Heart left ventricle (tissue), 13 donors: ENCODE measurements at regions not wholly inside any gene's neighbourhood (a gene's known extent, or its start where the extent isn't known, plus 50 kb on each side); places are given as distances from the start of the nearest gene placed in this dataset.

Experiments used
- CTCF ChIP-seq, 12 donors: fragments of 200-600 bp; sonication (generic) in 4 of 12; IDR thresholded peaks; one replicate each; pipeline versions ENCODE4 v1.5.0 to v1.8.0; 2018 to 2022; ENCODE audit warnings: antibody characterized with exemption in 12 of 12, mild to moderate bottlenecking in 5 of 12
- POLR2A ChIP-seq, 2 donors: fragments of 450-650 bp; IDR thresholded peaks; one replicate each; pipeline ENCODE4 v1.6.1; 2017; ENCODE audit warnings: antibody characterized with exemption in 2 of 2, mild to moderate bottlenecking in 2 of 2, moderate library complexity in 2 of 2
- donor health status: ischemic (EF 13 %, LVEDD 7.1; RV severe dilation, severe dysfunction).
- donor health status: DM: no; HTN: yes; CAD: no.
- donor health status: DM: no; HTN: no; CAD: no.
- donor health status: ischemic (EF 25% LVEDD 6.9; RV normal size, moderate dysfunction).
- donor health status: ischemic (EF 25% LVEDD 5.7; RV mildly dilated, moderate dysfunction).
- donor health status: ischemic (EF 35%, LVEDD 5.7; RV mildly dilated, moderate dysfunction).
- donor health status: nonischemic (EF 11% LVEDD 7.7; RV severe dilation, severe dysfunction).
- donor health status: DM: yes; HTN: yes; CAD: no.
- donor health status: PGD.
- donor health status: ischemic (EF 29% LVEDD 5.4; RV normal size, mild dysfunction).
- donor health status: nonischemic (EF 23%, LVEDD 6.1; RV moderate dilation, normal function).

GRCh38 chr12:115078334-115078733 is 394.4 kb upstream of the TBX3 start:
- TF ChIP-seq CTCF (IDR thresholded peaks at IDR 0.05) (no peak), POLR2A (IDR thresholded peaks at IDR 0.05) (no peak)
